NCI-H2196 (cell line): ENCODE measurements at regions not wholly inside any gene's neighbourhood (a gene's known extent, or its start where the extent isn't known, plus 50 kb on each side); places are given as distances from the start of the nearest gene placed in this dataset.

Experiments
- DNase-seq: peaks from one replicate; lab custom pipeline; 2025; ENCODE audit not compliant: unreplicated experiment; lab: John Stamatoyannopoulos, UW

- DNase-seq: no peak
Measured at GRCh38 chr5:66542711-66543110, 53.5 kb upstream of the MAST4 start.
